ENCODE measurements at regions not wholly inside any gene's neighbourhood (a gene's known extent, or its start where the extent isn't known, plus 50 kb on each side); places are given as distances from the start of the nearest gene placed in this dataset.

DNA sequence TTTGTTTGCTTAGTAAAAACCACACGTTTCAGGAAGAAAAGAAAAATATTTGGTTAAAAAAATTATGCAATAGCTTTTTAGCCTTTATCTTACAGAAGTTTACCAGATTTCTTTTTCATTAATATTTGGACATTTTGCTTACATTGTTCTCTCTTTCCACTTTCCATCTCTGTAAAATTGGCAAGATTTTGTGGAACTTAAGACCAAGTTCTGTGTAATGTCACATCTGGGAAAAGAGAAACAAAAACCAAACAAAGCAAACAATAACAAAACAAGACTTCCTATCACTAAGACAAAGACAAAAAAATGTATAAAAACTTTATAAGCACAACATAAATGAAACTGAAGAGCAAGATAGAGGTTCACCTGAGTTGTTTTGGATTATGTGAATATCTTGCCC lies 1392.1 kb upstream of the CELF4 start:
- TF ChIP-seq, protein P1, sequence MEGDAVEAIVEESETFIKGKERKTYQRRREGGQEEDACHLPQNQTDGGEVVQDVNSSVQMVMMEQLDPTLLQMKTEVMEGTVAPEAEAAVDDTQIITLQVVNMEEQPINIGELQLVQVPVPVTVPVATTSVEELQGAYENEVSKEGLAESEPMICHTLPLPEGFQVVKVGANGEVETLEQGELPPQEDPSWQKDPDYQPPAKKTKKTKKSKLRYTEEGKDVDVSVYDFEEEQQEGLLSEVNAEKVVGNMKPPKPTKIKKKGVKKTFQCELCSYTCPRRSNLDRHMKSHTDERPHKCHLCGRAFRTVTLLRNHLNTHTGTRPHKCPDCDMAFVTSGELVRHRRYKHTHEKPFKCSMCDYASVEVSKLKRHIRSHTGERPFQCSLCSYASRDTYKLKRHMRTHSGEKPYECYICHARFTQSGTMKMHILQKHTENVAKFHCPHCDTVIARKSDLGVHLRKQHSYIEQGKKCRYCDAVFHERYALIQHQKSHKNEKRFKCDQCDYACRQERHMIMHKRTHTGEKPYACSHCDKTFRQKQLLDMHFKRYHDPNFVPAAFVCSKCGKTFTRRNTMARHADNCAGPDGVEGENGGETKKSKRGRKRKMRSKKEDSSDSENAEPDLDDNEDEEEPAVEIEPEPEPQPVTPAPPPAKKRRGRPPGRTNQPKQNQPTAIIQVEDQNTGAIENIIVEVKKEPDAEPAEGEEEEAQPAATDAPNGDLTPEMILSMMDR (IDR thresholded peaks at IDR 0.05): no peak
- no peak for TF ChIP-seq POLR2AphosphoS5 (IDR thresholded peaks at IDR 0.05)
